Heart right ventricle (tissue), 16 donors: ENCODE measurements at regions not wholly inside any gene's neighbourhood (a gene's known extent, or its start where the extent isn't known, plus 50 kb on each side); places are given as distances from the start of the nearest gene placed in this dataset.

Source experiments
- ATAC-seq, 8 donors: fragments of 200-7000 bp; cut with Tn5 transposase; one replicate each; pipeline ENCODE4 v1.9.1; 2020; ENCODE audit warnings: mild to moderate bottlenecking in 8 of 8, moderate library complexity in 8 of 8, moderate number of reproducible peaks in 1 of 8
- DNase-seq, 2 donors: peaks; one replicate each; pipeline ENCODE4 v3.0.0-alpha.2; 2020
- H3K27ac ChIP-seq, 10 donors: fragments of 200-600 bp; sonication (generic) in 2 of 10; one replicate each; pipeline versions ENCODE4 v1.5.0 to v1.8.0; 2020 to 2022; ENCODE audit warnings: mild to moderate bottlenecking in 3 of 10
- H3K27me3 ChIP-seq, 7 donors: fragments of 200-600 bp; one replicate each; pipeline ENCODE4 v1.8.0; 2021 to 2022; ENCODE audit warnings: mild to moderate bottlenecking in 2 of 7
- H3K36me3 ChIP-seq, 9 donors: fragments of 200-600 bp; sonication (generic) in 1 of 9; one replicate each; pipeline versions ENCODE4 v1.5.0 to v1.8.0; 2020 to 2022; ENCODE audit warnings: mild to moderate bottlenecking in 2 of 9
- H3K4me1 ChIP-seq, 9 donors: fragments of 200-600 bp; sonication (generic) in 1 of 9; one replicate each; pipeline versions ENCODE4 v1.5.0 to v1.8.0; 2020 to 2022; ENCODE audit warnings: mild to moderate bottlenecking in 4 of 9
- H3K4me3 ChIP-seq, 10 donors: fragments of 200-600 bp; sonication (generic) in 2 of 10; one replicate each; pipeline versions ENCODE4 v1.5.0 to v1.8.0; 2020 to 2022; ENCODE audit warnings: mild to moderate bottlenecking in 7 of 10, moderate library complexity in 2 of 10
- H3K9me3 ChIP-seq, 11 donors: fragments of 200-600 bp in 10 of 11; sonication (generic) in 2 of 11; one replicate each; pipeline versions ENCODE4 v1.5.0 to v1.8.0; 2013 to 2022; ENCODE audit warnings: mild to moderate bottlenecking in 2 of 11, control low read depth in 1 of 11, moderate library complexity in 1 of 11
- WGBS, 2 donors: extraction: QIAGEN DNeasy Blood & Tissue Kit; methylation state at CpG; one replicate each; pipeline ENCODE4 v1.1.7; 2013; ENCODE audit warnings: inconsistent platforms in 1 of 2; 5-methylcytosine and 5-hydroxymethylcytosine counted together
- intact Hi-C, 10 donors: fragments of 100-400 bp; cut with DNase I; formaldehyde crosslinking; loops; one replicate each; pipeline versions ENCODE4 v1.11.1 to v1.14.2; 2022
- TF ChIP-seq, protein P1 (sequence below), 9 donors: fragments of 200-600 bp; sonication (generic) in 2 of 9; IDR thresholded peaks; one replicate each; pipeline versions ENCODE4 v1.5.0 to v1.8.0; 2021 to 2022; ENCODE audit warnings: antibody characterized with exemption in 9 of 9, mild to moderate bottlenecking in 5 of 9, moderate library complexity in 1 of 9
- donor health status: Arrhythmogenic right ventricular cardiomyopathy.
- donor health status: ischemic (EF 13 %, LVEDD 7.1; RV severe dilation, severe dysfunction).
- donor health status: healthy with polysubstance abuse.
- donor health status: DM: no; HTN: yes; CAD: no.
- donor health status: DM: no; HTN: no; CAD: no.
- donor health status: ischemic (EF 25% LVEDD 6.9; RV normal size, moderate dysfunction).
- donor health status: ischemic (EF 25% LVEDD 5.7; RV mildly dilated, moderate dysfunction).
- donor health status: healthy.
- donor health status: DM: yes; HTN: yes; CAD: no.
- donor health status: Ischemic cardiomyopathy.
- donor health status: ischemic (EF 35%, LVEDD 5.7; RV mildly dilated, moderate dysfunction).
- donor health status: nonischemic (EF 11% LVEDD 7.7; RV severe dilation, severe dysfunction).
- donor health status: DM: yes; HTN: yes; CAD: no.
- donor health status: PGD.
- donor health status: ischemic (EF 29% LVEDD 5.4; RV normal size, mild dysfunction).
- donor health status: nonischemic (EF 23%, LVEDD 6.1; RV moderate dilation, normal function).

- TF ChIP-seq, protein P1, sequence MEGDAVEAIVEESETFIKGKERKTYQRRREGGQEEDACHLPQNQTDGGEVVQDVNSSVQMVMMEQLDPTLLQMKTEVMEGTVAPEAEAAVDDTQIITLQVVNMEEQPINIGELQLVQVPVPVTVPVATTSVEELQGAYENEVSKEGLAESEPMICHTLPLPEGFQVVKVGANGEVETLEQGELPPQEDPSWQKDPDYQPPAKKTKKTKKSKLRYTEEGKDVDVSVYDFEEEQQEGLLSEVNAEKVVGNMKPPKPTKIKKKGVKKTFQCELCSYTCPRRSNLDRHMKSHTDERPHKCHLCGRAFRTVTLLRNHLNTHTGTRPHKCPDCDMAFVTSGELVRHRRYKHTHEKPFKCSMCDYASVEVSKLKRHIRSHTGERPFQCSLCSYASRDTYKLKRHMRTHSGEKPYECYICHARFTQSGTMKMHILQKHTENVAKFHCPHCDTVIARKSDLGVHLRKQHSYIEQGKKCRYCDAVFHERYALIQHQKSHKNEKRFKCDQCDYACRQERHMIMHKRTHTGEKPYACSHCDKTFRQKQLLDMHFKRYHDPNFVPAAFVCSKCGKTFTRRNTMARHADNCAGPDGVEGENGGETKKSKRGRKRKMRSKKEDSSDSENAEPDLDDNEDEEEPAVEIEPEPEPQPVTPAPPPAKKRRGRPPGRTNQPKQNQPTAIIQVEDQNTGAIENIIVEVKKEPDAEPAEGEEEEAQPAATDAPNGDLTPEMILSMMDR (IDR thresholded peaks at IDR 0.05) = no peak
- Histone ChIP-seq H3K9me3 (no peaks in the 10 kb centered on the region), H3K27me3 (no peaks in the 10 kb centered on the region), H3K4me3 (no peak overlapping the region), H3K27ac (no peak overlapping the region), H3K36me3 (no peaks in the 10 kb centered on the region), H3K4me1 (no peaks in the 10 kb centered on the region)
- intact Hi-C loops = no loop called here
- DNase-seq (no peak), ATAC-seq (no peak)
- WGBS, 2 donors = 72 to 75% methylated on average over 8 of the region's 8 CpGs
These were observed 85.9 kb downstream of the GPR37 start for GRCh38 chr7:124679586-124680225.

DNA sequence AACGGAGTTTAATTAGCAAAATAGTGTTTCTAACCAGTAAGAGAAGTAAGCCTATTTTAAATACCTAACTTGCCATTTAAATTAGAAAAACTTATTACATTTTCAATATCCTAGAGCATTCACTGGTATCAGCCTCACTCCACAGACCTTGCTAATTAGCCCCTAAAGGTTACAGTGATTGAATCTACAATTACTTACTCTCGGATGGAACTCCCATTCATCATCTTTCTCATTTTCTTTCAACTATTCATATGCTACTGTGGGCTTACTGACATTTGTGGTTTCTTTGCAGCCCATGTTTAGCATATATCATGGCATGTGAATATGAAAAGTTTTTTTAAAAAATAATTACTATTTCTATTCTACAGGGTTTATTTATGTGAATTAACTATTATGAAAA lies 86.4 kb downstream of the GPR37 start:
- H3K9me3 ChIP-seq = no peaks in the 10 kb centered on the region
- ATAC-seq = no peak
- TF ChIP-seq, protein P1 (IDR thresholded peaks at IDR 0.05) = no peak
- H3K4me3 ChIP-seq = no peak overlapping the region
- no peaks in the 10 kb centered on the region for H3K27me3 ChIP-seq
- WGBS, 2 donors = 74 to 77% methylated on average over 2 of the region's 2 CpGs
- no peaks in the 10 kb centered on the region for H3K36me3 ChIP-seq
- no peaks in the 10 kb centered on the region for H3K4me1 ChIP-seq
- DNase-seq = no peak
- H3K27ac ChIP-seq = no peak overlapping the region
- intact Hi-C loops = no loop called here

GRCh38 chr7:124674451-124674850 lies 91.1 kb downstream of the GPR37 start:
- intact Hi-C loops = no loop called here
- Histone ChIP-seq H3K4me3 (no peak overlapping the region), H3K27ac (no peak overlapping the region), H3K9me3 (no peaks in the 10 kb centered on the region), H3K27me3 (no peaks in the 10 kb centered on the region), H3K4me1 (no peaks in the 10 kb centered on the region), H3K36me3 (no peaks in the 10 kb centered on the region)
- TF ChIP-seq, protein P1 (IDR thresholded peaks at IDR 0.05) = no peak
- 71 to 75% methylated on average over 1 of the region's 1 CpG for whole genome bisulfite sequencing, 2 donors
- ATAC-seq = no peak
- no peak for DNase-seq

GRCh38 chr7:124672011-124672410 lies 93.6 kb downstream of the GPR37 start:
- DNase-seq = no peak
- ATAC-seq = no peak
- no peak overlapping the region for H3K4me3 ChIP-seq
- H3K27me3 ChIP-seq = no peaks in the 10 kb centered on the region
- no peak overlapping the region for H3K27ac ChIP-seq
- TF ChIP-seq, protein P1 (IDR thresholded peaks at IDR 0.05) = no peak
- H3K4me1 ChIP-seq = no peaks in the 10 kb centered on the region
- no peaks in the 10 kb centered on the region for H3K9me3 ChIP-seq
- intact Hi-C loops = no loop called here
- H3K36me3 ChIP-seq = no peaks in the 10 kb centered on the region
- 83 to 86% methylated on average over 1 of the region's 1 CpG for WGBS, 2 donors
